ENCODE measurements at regions not wholly inside any gene's neighbourhood (a gene's known extent, or its start where the extent isn't known, plus 50 kb on each side); places are given as distances from the start of the nearest gene placed in this dataset.

- FAIRE-seq: no peak
- 0% methylated on average over 1 of the region's 2 CpGs for whole genome bisulfite sequencing (ENCODE audit: missing lambda C conversion rate)
- ChIA-PET CTCF (no interaction called here), POLR2A (no interaction called here)
- no peak for ATAC-seq
- Histone ChIP-seq H3K4me1 (no peaks in the 10 kb centered on the region), H3K9me3 (no peaks in the 10 kb centered on the region), H3K27ac (no peak overlapping the region), H3K4me2 (no peak overlapping the region), H3K4me3 (no peak overlapping the region)
- no peak for DNase-seq (ENCODE audit: low read depth in 1 of 2, low spot score in 1 of 2)
- TF ChIP-seq PBX3 (IDR thresholded peaks at IDR 0.05) (no peak), POLR2A (IDR thresholded peaks at IDR 0.05; ENCODE audit: low read length) (no peak), ESRRA (IDR thresholded peaks at IDR 0.05; ENCODE audit: borderline replicate concordance, low read length) (no peak)
These were observed 599.3 kb downstream of the RAPGEF2 start for GRCh38 chr4:159702200-159702599.

- CTCF ChIA-PET: no interaction called here
- POLR2A ChIA-PET: no interaction called here
- DNase-seq (ENCODE audit: low read depth in 1 of 2, low spot score in 1 of 2): no peak
These were observed 602.5 kb downstream of the RAPGEF2 start for GRCh38 chr4:159705334-159705733.

GRCh38 chr4:159706704-159707103 lies 603.8 kb downstream of the RAPGEF2 start:
- H3K4me2 ChIP-seq: no peak overlapping the region
- no peak for FAIRE-seq
- no peaks in the 10 kb centered on the region for H3K9me3 ChIP-seq
- DNase-seq (ENCODE audit: low read depth in 1 of 2, low spot score in 1 of 2): no peak
- no peak overlapping the region for H3K27ac ChIP-seq
- ChIA-PET CTCF (no interaction called here), POLR2A (no interaction called here)
- no peak overlapping the region for H3K4me3 ChIP-seq
- ATAC-seq: no peak
- no peaks in the 10 kb centered on the region for H3K4me1 ChIP-seq
- TF ChIP-seq GATA3 (IDR thresholded peaks at IDR 0.05; ENCODE audit: borderline replicate concordance): no peak
- no peak for TF ChIP-seq HDAC2 (IDR thresholded peaks at IDR 0.05)
- TF ChIP-seq CBX2 (IDR thresholded peaks at IDR 0.05; ENCODE audit: borderline replicate concordance, low read depth): no peak
- TF ChIP-seq ZNF302 (CRISPR knock-in tag; IDR thresholded peaks at IDR 0.05): no peak
- no peak for TF ChIP-seq MAFK (IDR thresholded peaks at IDR 0.05; ENCODE audit: partially characterized antibody)
- no peak for TF ChIP-seq REST (IDR thresholded peaks at IDR 0.05)
- no peak for TF ChIP-seq NFE2L2 (conservative IDR thresholded peaks at IDR 0.05; ENCODE audit: low read length)
- TF ChIP-seq KDM5A (IDR thresholded peaks at IDR 0.05): no peak
- no peak for TF ChIP-seq KDM1A (IDR thresholded peaks at IDR 0.05; ENCODE audit: low read depth)
- TF ChIP-seq RFX5 (IDR thresholded peaks at IDR 0.05): no peak
- TF ChIP-seq ELK1 (IDR thresholded peaks at IDR 0.05; ENCODE audit: low read depth, low read length): no peak
- TF ChIP-seq EP300 (IDR thresholded peaks at IDR 0.05): no peak
- no peak for TF ChIP-seq MAX (IDR thresholded peaks at IDR 0.05)

More at GRCh38 chr4:159705334-159705733, 602.5 kb downstream of the RAPGEF2 start:
- FAIRE-seq: no peak
- ATAC-seq: no peak
- Histone ChIP-seq H3K27ac (no peak overlapping the region), H3K4me2 (no peak overlapping the region), H3K4me3 (no peak overlapping the region), H3K9me3 (no peaks in the 10 kb centered on the region), H3K4me1 (no peaks in the 10 kb centered on the region)
- TF ChIP-seq NPAS2 (CRISPR knock-in tag; IDR thresholded peaks at IDR 0.05; ENCODE audit: borderline replicate concordance): no peak
- no peak for TF ChIP-seq SMC3 (IDR thresholded peaks at IDR 0.05)
- no peak for TF ChIP-seq EHMT2 (IDR thresholded peaks at IDR 0.05; ENCODE audit: low read depth)
- TF ChIP-seq HMGXB4 (CRISPR knock-in tag; IDR thresholded peaks at IDR 0.05; ENCODE audit: borderline replicate concordance): no peak
- no peak for TF ChIP-seq ZC3H11A (IDR thresholded peaks at IDR 0.05)
- no peak for TF ChIP-seq ATOH8 (CRISPR knock-in tag; IDR thresholded peaks at IDR 0.05; ENCODE audit: low read depth)
- no peak for TF ChIP-seq KDM1A (IDR thresholded peaks at IDR 0.05; ENCODE audit: low read depth)
- TF ChIP-seq TFCP2L1 (CRISPR knock-in tag; IDR thresholded peaks at IDR 0.05): no peak
- TF ChIP-seq E2F6 (IDR thresholded peaks at IDR 0.05; ENCODE audit: borderline replicate concordance, low read depth): no peak
- TF ChIP-seq HOXA7 (CRISPR knock-in tag; IDR thresholded peaks at IDR 0.05): no peak
- no peak for TF ChIP-seq FOXS1 (CRISPR knock-in tag; IDR thresholded peaks at IDR 0.05)
- TF ChIP-seq ZNF302 (CRISPR knock-in tag; IDR thresholded peaks at IDR 0.05): no peak
- no peak for TF ChIP-seq JUN (IDR thresholded peaks at IDR 0.05)
- no peak for TF ChIP-seq CHD4 (IDR thresholded peaks at IDR 0.05; ENCODE audit: borderline replicate concordance)
- no peak for TF ChIP-seq EP300 (IDR thresholded peaks at IDR 0.05)
